Mesendoderm (in vitro differentiated cells): ENCODE measurements at regions not wholly inside any gene's neighbourhood (a gene's known extent, or its start where the extent isn't known, plus 50 kb on each side); places are given as distances from the start of the nearest gene placed in this dataset.

Experiments used
- DNase-seq: peaks from one replicate; pipeline ENCODE4 v3.0.0; 2013
- H2AK5ac ChIP-seq: 2 replicates; pipeline ENCODE4 v1.6.1; 2013; ENCODE audit warnings: low read length, inconsistent platforms
- H2BK120ac ChIP-seq: 2 replicates; pipeline ENCODE4 v1.6.1; 2013; ENCODE audit warnings: low read depth, mild to moderate bottlenecking, low read length, moderate library complexity, mixed read lengths
- H2BK15ac ChIP-seq: replicated peaks from 2 replicates; pipeline ENCODE4 v1.6.1; 2013; ENCODE audit warnings: low read depth, mild to moderate bottlenecking, moderate library complexity
- H2BK5ac ChIP-seq: 2 replicates; pipeline ENCODE4 v1.6.1; 2013; ENCODE audit warnings: low read length, inconsistent platforms
- H3K18ac ChIP-seq: 2 replicates; pipeline ENCODE4 v1.6.1; 2013; ENCODE audit warnings: mild to moderate bottlenecking, low read length, mixed read lengths
- H3K23ac ChIP-seq: one replicate; pipeline ENCODE4 v1.6.1; 2013; ENCODE audit warnings: low read length
- H3K27ac ChIP-seq: 2 replicates; pipeline ENCODE4 v1.5.1; 2013; ENCODE audit warnings: low read depth, mild to moderate bottlenecking, inconsistent platforms, low read length, moderate library complexity
- H3K27me3 ChIP-seq: 2 replicates; pipeline ENCODE4 v1.6.1; 2013; ENCODE audit warnings: low read length, control low read depth, mild to moderate bottlenecking, inconsistent platforms; ENCODE audit not compliant: insufficient read depth, poor library complexity
- H3K36me3 ChIP-seq: 2 replicates; pipeline ENCODE4 v1.6.1; 2013; ENCODE audit warnings: low read length, inconsistent platforms; ENCODE audit not compliant: control insufficient read depth, insufficient read depth
- H3K4ac ChIP-seq: one replicate; pipeline ENCODE4 v1.6.1; 2013; ENCODE audit warnings: low read depth, mild to moderate bottlenecking, low read length, moderate library complexity
- H3K4me1 ChIP-seq: 2 replicates; pipeline ENCODE4 v1.6.1; 2013; ENCODE audit warnings: low read depth, low read length, inconsistent platforms; ENCODE audit not compliant: control insufficient read depth
- H3K4me2 ChIP-seq: 2 replicates; pipeline ENCODE4 v1.6.1; 2013; ENCODE audit warnings: low read length
- H3K4me3 ChIP-seq: 2 replicates; pipeline ENCODE4 v1.5.1; 2013; ENCODE audit warnings: mild to moderate bottlenecking, low read length
- H3K56ac ChIP-seq: one replicate; pipeline ENCODE4 v1.6.1; 2013; ENCODE audit warnings: low read length
- H3K79me1 ChIP-seq: 2 replicates; pipeline ENCODE4 v1.6.1; 2013; ENCODE audit warnings: low read length, inconsistent platforms
- H3K79me2 ChIP-seq: 2 replicates; pipeline ENCODE4 v1.6.1; 2013; ENCODE audit warnings: mild to moderate bottlenecking, low read length; ENCODE audit not compliant: control insufficient read depth, insufficient read depth
- H3K9ac ChIP-seq: 2 replicates; pipeline ENCODE4 v1.6.1; 2013; ENCODE audit warnings: low read length, inconsistent platforms
- H4K5ac ChIP-seq: one replicate; pipeline ENCODE4 v1.6.1; 2013; ENCODE audit warnings: low read length
- H4K8ac ChIP-seq: one replicate; pipeline ENCODE4 v1.6.1; 2013; ENCODE audit warnings: low read depth, mild to moderate bottlenecking, control low read depth, low read length, moderate library complexity
- WGBS: extraction: QIAGEN DNeasy Blood & Tissue Kit; methylation state at CpG from one replicate; pipeline ENCODE4 v1.1.7; 2013; ENCODE audit warnings: low lambda C conversion rate, missing lambda C conversion rate; ENCODE audit not compliant: insufficient coverage; ENCODE audit errors: extremely low coverage; 5-methylcytosine and 5-hydroxymethylcytosine counted together

DNA sequence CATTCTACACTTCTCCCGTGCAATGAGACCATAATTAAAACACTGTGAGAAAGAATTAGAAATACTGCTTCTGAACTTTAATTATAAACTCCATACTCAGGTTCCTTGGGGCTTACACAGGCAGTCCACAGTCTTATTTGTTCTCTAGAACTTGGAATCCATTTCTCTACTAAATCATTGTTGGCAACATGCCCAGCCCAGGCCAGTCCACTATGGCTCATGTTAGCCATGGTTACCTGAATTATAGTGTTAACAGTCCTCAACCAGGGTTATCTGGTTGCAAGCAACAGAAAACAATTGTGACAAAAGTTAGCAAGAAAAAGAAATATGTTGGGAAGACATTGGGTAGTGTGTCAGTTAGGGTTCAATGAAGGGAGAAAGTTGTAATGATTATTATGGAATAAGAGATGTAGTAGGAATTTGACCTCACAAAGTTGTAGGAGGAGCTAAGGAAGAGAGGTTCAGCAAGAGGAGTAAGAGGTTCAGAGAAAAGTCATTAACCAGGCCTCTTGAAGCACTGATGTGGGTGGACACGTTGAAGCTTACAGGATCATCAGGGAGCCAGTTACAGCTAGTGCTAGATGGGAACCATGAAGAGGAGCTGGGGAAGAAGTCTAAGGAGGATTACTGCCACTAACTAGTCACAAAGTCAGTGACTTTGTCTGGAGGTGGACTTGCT, 120.2 kb upstream of the ADRA1D start:
- H2BK15ac ChIP-seq: no peak overlapping the region
- no peaks in the 10 kb centered on the region for H3K79me2 ChIP-seq
- no peak overlapping the region for H3K4ac ChIP-seq
- H3K56ac ChIP-seq: no peak overlapping the region
- H3K79me1 ChIP-seq: no peaks in the 10 kb centered on the region
- H3K23ac ChIP-seq: no peak overlapping the region
- no peak overlapping the region for H4K5ac ChIP-seq
- DNase-seq: no peak
- no peak overlapping the region for H3K27ac ChIP-seq
- H4K8ac ChIP-seq: no peak overlapping the region
- H3K4me2 ChIP-seq: no peak overlapping the region
- no peak overlapping the region for H2BK5ac ChIP-seq
- H3K36me3 ChIP-seq: no peaks in the 10 kb centered on the region
- WGBS: no CpG with 5 or more reads among the region's 2 CpGs
- no peak overlapping the region for H3K9ac ChIP-seq
- H2AK5ac ChIP-seq: no peak overlapping the region
- H2BK120ac ChIP-seq: no peak overlapping the region
- H3K4me1 ChIP-seq: no peaks in the 10 kb centered on the region
- H3K4me3 ChIP-seq: no peak overlapping the region
- H3K27me3 ChIP-seq: no peaks in the 10 kb centered on the region
- H3K18ac ChIP-seq: no peak overlapping the region

DNA sequence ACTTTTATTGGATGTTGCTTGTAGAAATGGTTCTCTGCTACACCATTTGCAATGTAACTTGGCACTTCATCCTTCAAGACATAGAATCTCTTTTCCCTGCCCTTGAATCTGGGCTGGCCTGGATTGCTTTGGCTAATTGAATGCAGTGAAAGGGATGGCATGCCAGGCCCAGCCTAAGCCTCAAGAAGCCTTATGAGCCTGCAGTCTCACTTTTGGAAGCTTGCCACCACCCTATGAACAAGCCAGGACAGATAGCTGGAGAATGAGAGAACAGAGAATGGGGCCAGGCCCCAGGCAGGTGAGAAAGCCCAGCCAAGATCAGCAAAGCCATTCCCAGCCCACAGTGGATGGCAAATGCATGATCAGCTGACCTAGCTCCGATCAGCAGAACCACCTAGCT, 117.0 kb upstream of the ADRA1D start:
- Histone ChIP-seq H3K79me2 (no peaks in the 10 kb centered on the region), H2BK120ac (no peak overlapping the region), H3K27me3 (no peaks in the 10 kb centered on the region), H3K4me2 (no peak overlapping the region), H3K9ac (no peak overlapping the region), H4K5ac (no peak overlapping the region), H3K56ac (no peak overlapping the region), H3K27ac (no peak overlapping the region), H3K4ac (no peak overlapping the region), H3K79me1 (no peaks in the 10 kb centered on the region), H3K4me3 (no peak overlapping the region), H3K36me3 (no peaks in the 10 kb centered on the region), H3K18ac (no peak overlapping the region), H2BK5ac (no peak overlapping the region), H4K8ac (no peak overlapping the region), H3K4me1 (no peaks in the 10 kb centered on the region), H3K23ac (no peak overlapping the region), H2BK15ac (no peak overlapping the region), H2AK5ac (no peak overlapping the region)
- no peak for DNase-seq
- WGBS: no CpG with 5 or more reads among the region's 1 CpG

DNA sequence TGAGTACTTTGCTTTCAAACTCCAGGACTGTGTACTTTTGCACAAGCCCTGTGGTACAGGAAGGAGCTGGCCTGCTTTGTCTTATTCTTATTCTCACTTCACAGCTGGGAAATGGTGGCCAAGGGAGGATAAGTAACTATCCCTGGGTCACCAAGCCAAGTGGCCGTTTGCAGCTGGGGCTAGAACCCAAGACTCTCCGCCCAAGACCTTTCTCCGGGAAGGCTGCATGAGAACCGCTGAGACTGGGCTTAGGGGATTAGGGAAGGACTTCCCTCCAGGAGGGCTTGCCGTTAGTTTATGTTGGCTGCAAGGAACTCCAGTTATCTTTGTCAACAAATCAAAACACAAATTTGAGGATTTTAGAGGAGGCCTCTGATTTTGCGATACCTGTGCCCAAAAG, 109.5 kb upstream of the ADRA1D start:
- H3K27me3 ChIP-seq: no peaks in the 10 kb centered on the region

DNA sequence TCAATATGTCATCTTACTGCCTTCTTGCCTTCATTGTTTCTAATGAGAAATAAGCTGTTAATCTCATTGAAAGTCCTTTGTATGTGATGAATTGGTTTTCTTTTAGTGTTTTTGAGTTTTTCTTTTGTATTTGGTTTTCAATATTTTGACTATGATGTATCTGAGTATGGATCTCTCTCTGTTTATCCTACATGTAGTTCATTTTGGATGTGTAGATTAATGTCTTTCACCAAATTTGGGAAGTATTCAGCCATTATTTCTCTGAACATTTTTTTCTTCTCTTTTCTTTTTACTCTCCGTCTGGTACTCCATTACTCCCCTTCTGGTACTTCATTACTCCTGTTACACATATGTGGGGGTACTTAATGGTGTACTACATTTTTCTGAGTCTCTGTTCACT, 103.3 kb upstream of the ADRA1D start:
- Histone ChIP-seq H3K27me3 (no peaks in the 10 kb centered on the region), H3K4me3 (no peak overlapping the region)

More for the DNA sequence above, 109.5 kb upstream of the ADRA1D start:
- Histone ChIP-seq H3K79me2 (no peaks in the 10 kb centered on the region), H3K18ac (no peak overlapping the region), H3K79me1 (no peaks in the 10 kb centered on the region), H4K8ac (no peak overlapping the region), H3K36me3 (no peaks in the 10 kb centered on the region), H2BK15ac (no peak overlapping the region), H3K4ac (no peak overlapping the region), H3K27ac (no peak overlapping the region), H3K56ac (no peak overlapping the region), H4K5ac (no peak overlapping the region), H3K4me3 (no peak overlapping the region), H3K23ac (no peak overlapping the region), H3K4me1 (no peaks in the 10 kb centered on the region), H3K4me2 (no peak overlapping the region), H2BK120ac (no peak overlapping the region), H2AK5ac (no peak overlapping the region), H3K9ac (no peak overlapping the region), H2BK5ac (no peak overlapping the region)
- WGBS: no CpG with 5 or more reads among the region's 6 CpGs
- DNase-seq: no peak

DNA sequence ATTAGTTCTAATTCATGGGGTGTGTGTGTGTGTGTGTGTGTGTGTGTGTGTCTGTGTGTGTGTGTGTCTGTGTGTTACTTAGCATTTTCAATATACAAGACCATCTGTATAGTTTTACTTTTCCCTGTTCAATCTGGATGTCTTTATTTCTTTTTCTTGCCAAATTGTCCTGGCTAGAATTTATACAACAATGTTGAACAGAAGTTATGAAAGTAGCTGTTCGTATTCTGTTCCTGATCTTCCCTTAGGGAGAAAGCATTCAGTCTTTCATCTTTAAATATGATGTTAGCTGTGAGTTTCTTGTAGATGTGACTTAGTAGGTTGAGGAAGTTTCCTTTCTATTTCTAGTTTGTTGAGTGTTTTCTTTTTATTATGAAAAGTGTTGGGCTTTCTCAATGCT, 101.0 kb upstream of the ADRA1D start:
- Histone ChIP-seq H3K4me3 (no peak overlapping the region), H4K5ac (no peak overlapping the region), H2BK15ac (no peak overlapping the region), H3K27me3 (no peaks in the 10 kb centered on the region), H3K9ac (no peak overlapping the region), H3K27ac (no peak overlapping the region), H3K23ac (no peak overlapping the region), H3K4me1 (no peaks in the 10 kb centered on the region), H4K8ac (no peak overlapping the region), H3K79me2 (no peaks in the 10 kb centered on the region), H2BK120ac (no peak overlapping the region), H3K56ac (no peak overlapping the region), H3K4ac (no peak overlapping the region), H3K18ac (no peak overlapping the region), H2BK5ac (no peak overlapping the region), H2AK5ac (no peak overlapping the region), H3K4me2 (no peak overlapping the region), H3K36me3 (no peaks in the 10 kb centered on the region), H3K79me1 (no peaks in the 10 kb centered on the region)
- WGBS: no CpG with 5 or more reads among the region's 1 CpG
- DNase-seq: no peak

More for the DNA sequence above, 103.3 kb upstream of the ADRA1D start:
- H3K56ac ChIP-seq: no peak overlapping the region
- no peak overlapping the region for H3K4me2 ChIP-seq
- no peak overlapping the region for H3K27ac ChIP-seq
- H4K5ac ChIP-seq: no peak overlapping the region
- no peak overlapping the region for H4K8ac ChIP-seq
- no peak overlapping the region for H3K9ac ChIP-seq
- no peaks in the 10 kb centered on the region for H3K36me3 ChIP-seq
- H3K18ac ChIP-seq: no peak overlapping the region
- H3K4ac ChIP-seq: no peak overlapping the region
- no peaks in the 10 kb centered on the region for H3K4me1 ChIP-seq
- H3K79me2 ChIP-seq: no peaks in the 10 kb centered on the region
- H2BK120ac ChIP-seq: no peak overlapping the region
- no peak overlapping the region for H2BK15ac ChIP-seq
- DNase-seq: no peak
- H2BK5ac ChIP-seq: no peak overlapping the region
- no peaks in the 10 kb centered on the region for H3K79me1 ChIP-seq
- no CpG with 5 or more reads among the region's 1 CpG for WGBS
- H2AK5ac ChIP-seq: no peak overlapping the region
- H3K23ac ChIP-seq: no peak overlapping the region

DNA sequence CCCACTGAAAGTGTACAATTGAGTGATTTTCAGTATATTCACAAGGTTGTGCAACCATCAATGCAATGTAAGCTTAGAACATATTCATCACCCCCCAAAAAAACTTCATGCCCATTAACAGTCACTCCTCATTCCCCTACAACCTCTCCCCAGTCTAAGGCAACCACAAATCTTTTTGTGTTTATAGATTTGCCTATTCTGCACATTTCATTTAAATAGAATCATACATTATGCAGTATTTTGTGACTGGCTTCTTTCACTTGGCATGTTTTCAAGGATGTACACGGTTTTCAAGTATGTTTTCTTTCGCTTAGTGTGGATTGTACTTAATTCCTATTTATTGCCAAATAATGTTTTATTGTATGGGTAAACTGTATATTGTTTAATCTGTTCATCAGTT, 95.6 kb upstream of the ADRA1D start:
- DNase-seq: no peak
- Histone ChIP-seq H3K79me2 (no peaks in the 10 kb centered on the region), H3K4me2 (no peak overlapping the region), H3K27me3 (no peaks in the 10 kb centered on the region), H2AK5ac (no peak overlapping the region), H3K18ac (no peak overlapping the region), H3K23ac (no peak overlapping the region), H3K36me3 (no peaks in the 10 kb centered on the region), H3K9ac (no peak overlapping the region), H3K27ac (no peak overlapping the region), H3K4me1 (no peaks in the 10 kb centered on the region), H3K4ac (no peak overlapping the region), H3K79me1 (no peaks in the 10 kb centered on the region), H2BK120ac (no peak overlapping the region), H2BK15ac (no peak overlapping the region), H2BK5ac (no peak overlapping the region), H4K5ac (no peak overlapping the region), H4K8ac (no peak overlapping the region), H3K56ac (no peak overlapping the region), H3K4me3 (no peak overlapping the region)
- WGBS: no CpG with 5 or more reads among the region's 2 CpGs
